ENCODE measurements at regions not wholly inside any gene's neighbourhood (a gene's known extent, or its start where the extent isn't known, plus 50 kb on each side); places are given as distances from the start of the nearest gene placed in this dataset.
A peak's percentile ranks its signal among the peaks of the same experiment; 100 is the strongest.
"Not testable (repeated sequence)": the region's sequence is repeated elsewhere in the genome, so short reads cannot be mapped to it uniquely, and the experiment has no call there.

DNA sequence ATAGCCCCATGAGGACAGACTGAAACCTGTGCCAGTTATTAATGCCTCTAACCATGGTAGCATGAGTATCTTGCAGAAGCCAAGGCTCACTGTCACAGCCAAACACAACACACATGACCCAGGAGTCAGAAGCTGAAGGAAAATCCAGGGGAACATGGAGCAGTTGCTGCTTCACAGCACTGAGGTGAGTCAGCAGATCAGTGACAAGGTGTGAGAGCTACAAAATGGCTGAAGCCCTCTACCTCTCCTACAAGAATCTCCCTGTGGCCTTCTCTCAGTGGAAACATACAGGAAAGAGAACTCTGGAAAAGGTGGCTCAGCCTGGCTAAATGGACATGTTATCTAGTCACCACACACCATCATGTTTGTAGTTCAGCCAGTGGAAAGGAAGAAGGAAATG is 93.5 kb downstream of the NAB1 start:
- no peak for DNase-seq (ENCODE audit: low spot score)

DNA sequence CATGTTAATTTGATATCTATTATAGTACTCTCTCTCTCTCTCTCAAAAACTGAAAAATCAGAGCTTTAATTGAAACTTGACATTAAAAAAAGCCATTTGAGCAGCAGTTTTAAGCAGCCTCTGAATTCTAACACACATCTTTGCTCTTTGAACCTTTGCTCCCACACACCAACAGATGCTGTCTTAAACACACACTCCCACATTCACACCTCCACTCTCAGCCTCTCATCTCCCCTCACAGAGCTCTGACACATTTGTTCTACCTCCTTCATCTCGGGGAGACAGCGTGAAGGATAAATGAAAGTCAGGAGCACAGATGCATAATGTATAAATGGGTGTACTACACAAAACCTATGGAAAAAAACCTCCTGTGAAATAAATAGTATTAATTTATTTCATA is 95.2 kb downstream of the NAB1 start:
- no peak for DNase-seq (ENCODE audit: low spot score)

DNA sequence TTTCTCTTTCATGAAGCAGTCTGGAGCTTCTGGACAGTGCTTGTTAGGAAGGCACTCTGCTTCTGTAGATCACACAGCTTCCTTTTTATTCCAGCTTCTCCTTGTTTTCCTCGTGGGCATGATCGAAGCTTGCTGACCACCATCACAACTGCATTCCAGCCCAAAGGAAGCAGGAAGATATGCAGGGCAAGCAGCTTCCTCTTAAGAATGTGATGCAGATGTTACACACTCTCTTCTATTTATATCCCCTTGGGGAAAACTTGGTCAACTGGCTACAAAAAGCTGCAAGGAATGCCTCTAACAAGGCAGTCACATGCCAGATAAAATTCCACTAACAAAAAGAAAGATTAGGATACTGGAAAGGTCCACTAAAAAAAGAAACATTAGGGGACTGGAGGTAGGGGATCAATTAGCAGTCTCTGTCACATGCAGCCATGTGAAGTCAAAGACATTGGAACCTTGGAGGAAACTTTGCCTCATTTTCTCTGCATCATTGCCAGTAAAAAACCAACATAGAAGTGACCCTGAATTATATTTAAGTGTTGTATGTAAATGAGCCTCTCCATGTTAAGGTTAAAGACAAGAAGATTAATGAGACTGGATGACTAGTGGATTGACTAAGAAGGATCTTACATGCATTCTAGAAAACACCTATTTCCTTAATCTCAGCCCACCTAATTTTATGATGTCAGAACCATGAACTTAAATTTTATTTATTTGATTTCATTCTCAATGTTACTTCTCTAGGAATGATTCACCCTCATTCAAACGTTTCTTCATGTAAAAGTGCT is 98.3 kb downstream of the NAB1 start:
- no peak for DNase-seq (ENCODE audit: low spot score)

DNA sequence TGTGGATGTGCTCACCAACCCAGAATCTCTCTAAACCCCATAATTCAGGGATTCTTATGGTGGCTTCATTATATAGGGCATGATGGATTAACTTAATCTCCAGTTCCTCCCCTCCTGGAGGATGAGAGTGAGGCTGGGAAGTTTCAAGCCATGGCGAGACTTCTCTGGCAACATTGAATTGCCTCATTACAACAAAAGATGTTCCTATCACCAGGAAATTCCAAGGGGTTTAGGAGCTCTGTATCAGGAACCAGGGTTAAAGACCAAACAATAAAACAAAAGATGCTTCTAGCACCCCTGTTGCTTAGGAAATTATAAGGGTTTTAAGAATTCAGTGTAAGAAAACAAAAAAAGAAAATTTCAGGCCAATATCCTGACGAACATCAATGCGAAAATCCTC is 100.1 kb downstream of the NAB1 start:
- DNase-seq (ENCODE audit: low spot score): no peak

DNA sequence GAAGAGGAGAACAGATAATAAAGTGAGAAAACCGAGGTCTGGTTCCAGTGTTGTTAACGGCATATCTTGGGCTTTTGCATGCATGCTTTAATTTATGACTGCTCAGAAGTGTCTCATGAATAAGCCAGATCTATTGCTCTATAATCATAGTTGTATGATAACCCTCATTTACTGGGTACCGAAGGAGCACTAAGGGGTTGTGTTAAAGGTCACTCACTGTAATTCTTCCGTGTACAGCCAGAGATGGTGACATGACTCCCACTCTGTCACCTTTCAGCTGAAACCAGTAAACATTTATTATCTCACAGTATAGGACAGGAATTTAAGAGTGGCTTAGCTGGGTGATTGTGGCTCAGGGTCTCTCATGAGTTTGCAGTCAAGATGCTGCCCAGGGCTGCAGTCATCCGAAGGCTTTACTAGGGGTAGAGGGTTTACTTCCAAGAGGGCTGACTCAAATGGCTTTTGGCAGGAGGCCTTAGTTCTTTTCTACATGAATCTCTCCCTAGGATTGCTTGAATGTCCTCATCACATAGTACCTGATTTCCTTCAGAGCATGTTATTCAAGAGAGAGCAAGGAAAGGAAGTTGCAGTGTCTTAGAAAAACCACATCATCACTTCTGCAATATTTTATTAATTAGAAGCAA is 107.0 kb downstream of the NAB1 start:
- no peak for DNase-seq (ENCODE audit: low spot score)

DNA sequence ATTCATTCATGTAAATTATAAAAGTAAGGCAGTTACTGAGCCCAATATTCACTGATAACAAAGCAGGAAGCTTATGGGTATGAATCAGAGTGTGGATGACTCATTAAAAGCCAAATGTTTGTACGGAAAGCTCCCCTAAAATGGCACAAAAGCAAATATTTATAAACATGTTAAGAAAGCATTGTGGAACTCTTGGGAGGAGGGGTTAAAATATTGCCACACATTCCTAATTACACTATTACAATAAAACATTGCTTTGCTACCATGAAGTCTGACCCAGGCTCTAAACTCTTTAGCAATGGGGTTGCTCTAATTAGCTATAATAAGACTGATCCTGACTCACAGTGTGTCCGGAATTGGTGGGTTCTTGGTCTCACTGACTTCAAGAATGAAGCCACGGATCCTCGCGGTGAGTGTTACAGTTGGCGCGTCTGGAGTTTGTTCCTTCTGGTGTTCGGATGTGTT is 110.9 kb downstream of the NAB1 start:
- no peak for DNase-seq (ENCODE audit: low spot score)

DNA sequence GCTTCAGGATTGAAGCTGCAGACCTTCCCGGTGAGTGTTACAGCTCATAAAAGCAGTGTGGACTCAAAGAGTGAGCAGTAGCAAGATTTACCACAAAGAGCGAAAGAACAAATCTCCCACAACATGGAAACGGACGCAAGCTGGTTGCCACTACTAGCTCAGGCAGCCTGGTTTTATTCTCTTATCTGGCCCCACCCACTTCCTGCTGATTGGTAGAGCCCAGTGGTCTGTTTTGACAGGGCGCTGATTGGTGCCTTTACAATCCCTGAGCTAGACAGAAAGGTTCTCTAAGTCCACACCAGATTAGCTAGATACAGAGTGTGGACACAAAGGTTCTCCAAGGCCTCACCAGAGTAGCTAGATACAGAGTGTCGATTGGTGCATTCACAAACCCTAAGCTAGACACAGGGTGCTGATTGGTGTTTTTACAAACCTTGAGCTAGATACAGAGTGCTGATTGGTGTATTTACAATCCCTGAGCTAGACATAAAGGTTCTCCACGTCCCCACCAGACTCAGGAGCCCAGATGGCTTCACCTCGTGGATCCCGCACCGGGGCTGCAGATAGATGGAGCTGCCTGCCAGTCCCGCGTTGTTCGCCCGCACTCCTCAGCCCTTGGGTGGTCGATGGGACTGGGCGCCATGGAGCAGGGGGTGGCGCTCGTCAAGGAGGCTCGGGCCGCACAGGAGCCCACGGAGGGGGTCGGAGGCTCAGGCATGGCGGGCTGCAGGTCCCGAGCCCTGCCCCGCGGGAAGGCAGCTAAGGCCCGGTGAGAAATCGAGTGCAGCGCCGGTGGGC is 111.7 kb downstream of the NAB1 start:
- not testable (repeated sequence) for DNase-seq (ENCODE audit: low spot score)

DNA sequence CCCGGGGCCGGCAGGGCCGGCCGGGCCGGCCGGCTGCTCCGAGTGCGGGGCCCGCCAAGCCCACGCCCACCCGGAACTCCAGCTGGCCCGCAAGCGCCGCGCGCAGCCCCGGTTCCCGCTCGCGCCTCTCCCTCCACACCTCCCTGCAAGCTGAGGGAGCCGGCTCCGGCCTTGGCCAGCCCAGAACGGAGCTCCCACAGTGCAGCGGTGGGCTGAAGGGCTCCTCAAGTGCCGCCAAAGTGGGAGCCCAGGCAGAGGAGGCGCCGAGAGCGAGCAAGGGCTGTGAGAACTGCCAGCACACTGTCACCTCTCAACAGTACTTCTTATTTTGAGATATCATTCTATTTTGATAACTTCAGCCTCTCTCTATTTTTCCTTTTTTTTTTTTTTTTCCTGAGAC is 112.3 kb downstream of the NAB1 start:
- not testable (repeated sequence) for DNase-seq (ENCODE audit: low spot score)

DNA sequence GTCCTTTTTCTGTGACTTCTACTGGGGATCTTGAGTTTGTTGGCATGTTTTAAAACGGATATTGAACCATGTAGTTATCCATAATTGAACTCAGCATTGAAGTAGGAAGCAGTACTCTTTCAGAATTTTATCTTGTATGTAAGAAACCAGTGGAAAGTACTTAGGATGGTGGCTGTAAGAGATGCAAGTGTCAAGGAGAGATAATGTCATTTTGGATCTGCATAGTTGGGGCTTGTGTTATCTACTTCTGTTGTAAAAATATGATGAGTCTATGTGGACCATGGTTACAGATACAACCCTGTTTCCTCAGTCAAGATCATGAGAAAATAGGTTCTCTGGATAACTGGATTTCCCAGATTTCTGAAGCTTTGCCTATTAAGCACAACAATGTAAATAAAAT is 113.7 kb downstream of the NAB1 start:
- DNase-seq (ENCODE audit: low spot score): no peak

DNA sequence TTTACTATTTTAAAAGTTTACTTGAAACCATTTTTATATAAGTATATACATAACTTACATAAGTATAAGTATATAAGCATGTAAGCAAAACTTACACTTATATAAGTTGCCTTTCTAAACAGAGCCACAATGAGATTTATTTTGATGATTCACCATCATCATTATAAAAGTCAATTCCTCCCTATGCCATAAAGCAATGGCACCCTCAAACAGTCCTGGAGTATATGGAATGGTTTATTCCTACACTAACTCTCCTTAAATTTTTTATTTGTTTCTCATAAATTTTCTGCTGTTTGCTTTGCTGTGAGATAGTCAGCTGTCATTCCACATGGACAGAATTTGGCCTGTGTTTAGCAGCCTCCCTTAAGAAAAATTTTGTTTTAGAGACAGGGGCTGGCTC is 114.2 kb downstream of the NAB1 start:
- DNase-seq (ENCODE audit: low spot score): no peak

DNA sequence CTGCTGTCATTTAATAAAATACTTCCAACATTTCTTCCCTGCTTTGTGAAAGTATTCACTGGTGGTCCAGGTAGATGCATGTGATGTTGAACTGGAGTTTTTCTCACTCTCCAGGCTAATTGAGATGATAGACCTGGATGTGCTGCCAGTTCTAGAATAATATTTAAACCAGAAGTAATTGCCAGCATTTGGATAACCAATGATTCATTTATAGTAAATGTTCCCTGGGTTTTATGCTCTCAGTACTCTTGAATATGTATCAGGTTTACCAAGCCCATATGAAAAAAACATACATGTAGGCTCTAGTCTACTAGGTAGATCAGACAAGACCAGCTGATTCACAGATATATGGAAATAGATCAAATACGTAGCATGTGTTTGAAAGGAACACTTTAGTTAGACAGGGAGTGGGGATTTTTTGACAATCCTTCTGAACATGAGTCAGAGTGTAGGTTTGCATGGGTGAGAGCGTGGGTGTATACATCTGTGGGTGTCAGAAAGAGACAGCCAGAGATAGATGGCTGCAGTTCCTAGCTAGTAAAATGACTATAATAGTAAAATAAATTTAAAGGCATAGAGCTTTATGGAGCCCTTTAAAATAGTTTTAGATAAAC is 115.1 kb downstream of the NAB1 start:
- no peak for DNase-seq (ENCODE audit: low spot score)

DNA sequence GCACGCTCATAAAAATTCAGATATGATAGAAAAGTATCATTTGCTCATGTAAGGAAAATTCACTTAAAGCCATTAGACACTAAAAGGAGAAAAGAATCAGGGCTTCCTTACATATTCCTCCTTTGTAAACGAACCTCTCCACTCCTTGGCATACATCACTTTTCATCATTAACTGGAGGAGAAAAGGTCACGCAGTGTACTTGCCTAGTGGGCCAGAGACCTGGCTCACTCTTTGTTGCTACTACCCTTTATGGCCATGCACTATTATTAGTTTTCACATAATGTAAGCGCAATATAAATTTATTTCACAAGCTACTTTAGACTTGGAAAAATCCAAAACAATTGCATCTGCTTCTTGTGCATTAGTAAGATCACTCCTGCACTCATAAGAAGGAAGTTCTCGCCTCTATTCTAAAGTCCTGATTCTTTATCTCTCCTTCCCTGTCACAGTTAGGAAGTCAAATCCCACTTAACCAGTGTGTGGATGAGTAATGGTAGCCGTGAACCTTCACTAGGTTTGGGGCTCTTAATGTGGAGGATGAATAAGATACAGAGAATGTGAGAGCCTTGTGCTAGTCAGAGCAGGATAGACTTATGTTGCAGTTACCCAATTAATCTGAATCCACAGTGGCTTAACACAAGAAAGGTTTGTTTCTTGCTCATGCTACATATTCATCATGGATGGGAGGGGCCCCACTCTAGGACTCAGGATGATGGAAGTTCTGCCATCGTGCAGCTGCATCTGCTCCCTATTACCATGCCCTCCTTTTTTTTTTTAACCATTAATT is 115.0 kb upstream of the GLS start:
- no peak for DNase-seq (ENCODE audit: low spot score)

DNA sequence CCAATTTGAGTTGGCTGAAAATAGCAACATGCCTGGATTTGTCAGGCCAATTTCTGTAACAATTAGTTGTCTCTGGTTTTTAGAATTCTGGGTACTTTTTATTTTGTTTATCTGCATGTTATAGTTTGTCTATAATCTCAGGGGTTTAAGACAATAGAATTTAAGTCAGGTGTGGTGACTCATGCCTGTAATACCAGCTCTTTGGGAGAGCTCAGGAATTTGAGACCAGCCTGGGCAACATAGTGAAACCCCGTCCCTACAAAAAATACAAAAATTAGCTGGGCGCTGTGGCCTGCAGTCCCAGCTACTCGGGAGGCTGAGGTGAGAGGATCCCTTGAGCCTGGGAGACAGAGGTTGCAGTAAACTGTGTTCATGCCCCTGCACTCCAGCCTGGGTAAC is 114.4 kb upstream of the GLS start:
- DNase-seq (ENCODE audit: low spot score): no peak

DNA sequence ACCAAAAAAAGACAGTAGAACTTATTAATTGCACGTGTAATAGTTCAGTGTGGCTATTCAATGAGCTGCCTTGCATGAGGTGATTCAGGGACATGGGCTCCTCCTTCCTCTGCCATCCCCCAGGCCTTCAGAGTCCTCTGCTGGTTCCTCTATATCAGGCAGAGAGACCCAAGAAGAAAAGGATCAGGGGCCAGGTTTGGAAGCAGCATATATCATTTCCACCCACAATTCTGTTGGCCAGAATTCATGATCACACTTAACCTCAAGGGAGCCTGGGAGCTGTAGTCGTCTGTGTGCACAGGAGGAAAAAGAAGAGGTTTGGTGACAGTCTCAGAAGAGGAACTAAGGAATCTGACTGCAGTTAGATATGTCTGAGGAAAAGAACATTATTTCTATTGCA is 114.0 kb upstream of the GLS start:
- DNase-seq (ENCODE audit: low spot score): no peak

DNA sequence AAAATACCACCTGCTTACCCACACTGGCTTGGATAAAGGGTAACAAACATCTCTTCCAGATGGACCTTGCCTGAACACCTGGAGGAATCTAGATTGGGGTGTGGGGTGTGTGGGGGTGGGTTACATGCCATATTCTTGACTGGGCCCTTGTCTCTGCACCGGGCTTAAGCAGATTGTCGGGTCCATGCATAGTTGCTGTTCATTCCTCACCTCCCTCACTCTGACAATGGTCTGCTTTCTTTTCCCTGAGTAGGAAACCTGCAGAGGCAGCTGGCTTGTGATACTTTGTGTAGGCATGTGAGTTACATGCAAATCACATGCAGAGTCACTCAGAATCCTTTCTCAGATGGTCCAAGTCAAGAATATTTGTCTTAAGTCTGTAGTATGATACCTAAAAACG is 112.8 kb upstream of the GLS start:
- no peak for DNase-seq (ENCODE audit: low spot score)

DNA sequence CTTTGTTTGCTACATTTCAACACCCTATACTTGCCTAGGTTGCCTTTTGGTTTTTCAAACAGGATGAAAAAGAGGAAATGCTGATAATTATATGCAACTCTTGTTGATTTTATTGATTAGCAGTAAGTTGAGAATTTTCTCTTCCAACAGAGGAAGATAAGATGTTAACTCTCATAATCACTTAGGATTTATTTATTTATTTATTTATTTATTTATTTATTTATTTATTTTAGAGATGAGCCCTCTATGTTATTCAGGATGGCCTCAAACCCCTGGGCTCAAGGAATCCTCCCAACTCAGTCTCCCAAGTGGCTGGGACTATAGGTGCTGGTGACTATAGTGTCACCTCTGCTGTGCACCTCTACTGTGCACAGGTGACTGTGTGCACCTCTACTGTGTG is 111.4 kb upstream of the GLS start:
- DNase-seq (ENCODE audit: low spot score): no peak

DNA sequence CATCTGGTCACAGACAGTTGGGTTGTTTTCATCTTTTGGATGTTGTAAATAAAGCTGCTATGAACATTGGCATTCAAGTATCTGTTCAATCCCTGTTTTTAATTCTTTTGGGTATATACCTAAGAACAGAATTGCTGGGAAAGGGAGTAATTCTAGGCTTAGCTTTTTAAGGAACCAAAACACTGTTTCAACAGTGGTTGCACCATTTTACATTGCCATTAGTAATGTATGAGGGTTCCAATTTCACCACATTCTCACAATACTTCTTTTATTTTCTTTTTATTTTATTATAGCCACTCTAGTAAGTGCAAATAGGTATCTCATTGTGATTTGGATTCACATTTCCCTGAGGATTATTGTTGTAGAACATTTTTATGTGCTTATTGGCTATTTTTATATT is 108.9 kb upstream of the GLS start:
- DNase-seq (ENCODE audit: low spot score): no peak

DNA sequence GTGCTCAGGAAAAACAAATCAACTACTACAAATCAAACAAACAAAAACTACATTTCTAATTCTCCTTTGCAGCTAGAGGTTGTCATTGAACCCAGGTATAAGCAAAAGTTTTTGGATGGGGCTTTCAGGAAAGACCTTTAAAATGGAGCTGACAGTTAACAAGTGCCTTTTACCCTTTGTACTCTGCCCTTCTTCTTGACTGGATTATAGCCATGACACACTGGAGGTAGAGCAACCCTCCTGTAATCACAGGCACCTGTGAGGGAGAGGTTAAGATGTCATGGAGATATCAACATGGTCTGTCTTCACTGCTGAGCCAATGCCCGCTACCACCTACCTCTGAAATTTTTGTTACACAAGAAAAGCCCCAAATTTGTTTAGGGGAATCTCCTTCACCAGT is 100.0 kb upstream of the GLS start:
- DNase-seq (ENCODE audit: low spot score): no peak

DNA sequence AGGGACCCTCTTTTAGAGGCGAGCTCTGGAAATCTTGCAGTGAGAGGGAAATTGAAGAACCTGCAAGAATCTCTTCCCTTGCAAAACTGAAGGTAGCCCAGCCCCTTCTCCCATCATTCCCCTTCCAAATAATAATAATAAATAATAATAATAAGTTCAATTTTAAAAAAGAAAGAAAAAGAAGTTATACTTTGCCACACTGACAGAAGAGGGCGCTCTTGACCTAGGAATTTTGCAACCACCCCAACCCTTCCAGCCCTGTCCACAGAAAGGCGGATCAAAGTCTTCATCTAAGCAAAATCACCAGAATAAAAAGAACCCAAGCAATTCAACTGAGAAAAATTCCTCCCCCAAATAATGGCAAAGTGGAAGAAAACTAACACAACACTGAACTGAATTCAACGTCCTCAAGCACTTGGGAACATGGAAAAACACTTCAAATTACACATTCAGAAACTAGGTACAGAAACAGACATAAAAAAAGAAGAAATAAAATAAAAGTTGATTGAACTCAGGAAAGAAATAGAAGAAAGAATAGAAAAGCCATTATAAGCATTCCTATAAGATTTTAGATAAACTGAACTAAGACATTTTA is 98.9 kb upstream of the GLS start:
- peak; percentile 63 for DNase-seq (ENCODE audit: low spot score)

DNA sequence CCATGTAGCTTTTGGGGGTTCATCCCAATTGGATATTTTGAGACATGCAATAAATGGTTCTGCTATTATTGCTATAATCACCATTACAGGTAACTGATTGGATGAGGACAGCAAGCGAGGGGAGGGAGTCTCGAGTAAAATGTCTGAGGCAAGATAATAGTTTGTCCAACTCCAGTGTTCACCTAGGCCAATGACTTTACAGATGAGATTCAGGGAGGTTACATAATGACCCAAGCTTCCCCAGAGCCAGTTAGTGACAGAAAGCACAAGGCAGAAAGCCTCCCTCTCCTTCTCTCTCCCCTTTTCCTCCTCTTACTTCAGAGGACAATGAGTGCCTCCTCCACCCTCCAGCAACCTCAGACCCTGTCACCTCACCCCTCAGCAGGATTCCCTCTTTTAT is 98.4 kb upstream of the GLS start:
- DNase-seq (ENCODE audit: low spot score): no peak

DNA sequence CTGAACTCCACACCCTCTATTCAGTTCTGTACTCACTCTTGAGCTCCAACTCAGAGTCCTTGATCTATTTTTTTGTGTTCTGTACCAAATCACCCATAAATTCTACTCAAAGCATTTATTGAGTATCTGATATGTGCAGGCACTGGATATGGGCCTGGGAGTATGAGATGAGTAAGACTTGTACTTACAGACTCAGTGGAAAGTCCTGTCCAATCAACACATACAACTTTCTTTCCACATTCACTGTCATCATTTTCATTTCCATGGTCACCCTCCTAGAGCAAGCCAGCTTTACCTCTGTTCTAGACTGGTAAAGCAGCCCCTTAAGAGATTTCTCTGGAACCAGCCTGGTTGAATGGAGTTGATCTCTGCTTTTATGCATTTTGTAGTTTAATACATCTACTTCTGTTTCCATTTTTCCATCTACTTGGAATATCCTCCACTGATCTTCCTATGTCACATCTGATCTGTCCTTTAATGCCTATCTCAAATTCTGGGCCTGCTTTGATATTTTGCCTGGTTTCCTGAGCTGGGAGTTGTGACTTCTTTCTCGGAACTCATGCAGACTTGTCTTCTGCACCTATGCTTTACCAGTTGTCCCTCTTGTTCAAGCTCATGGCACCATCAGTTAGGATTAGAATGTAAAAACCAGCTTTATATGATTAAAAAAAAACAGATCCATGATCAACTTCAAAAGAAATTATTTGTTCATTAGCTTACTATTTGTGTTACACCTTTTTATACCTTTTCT is 96.9 kb upstream of the GLS start:
- DNase-seq (ENCODE audit: low spot score): no peak

Measured in HuH-7.5 (cell line).